Tibial nerve (tissue), 4 donors: ENCODE measurements at regions not wholly inside any gene's neighbourhood (a gene's known extent, or its start where the extent isn't known, plus 50 kb on each side); places are given as distances from the start of the nearest gene placed in this dataset.

Experiments
- DNase-seq, 2 donors: peaks; one replicate each; pipeline ENCODE4 v3.0.0-alpha.2; 2019; ENCODE audit warnings: low spot score in 2 of 2
- H3K27ac ChIP-seq, 4 donors: fragments of 200-600 bp; sonication (generic) in 3 of 4; one replicate each; pipeline ENCODE4 v1.5.1; 2017 to 2019; ENCODE audit warnings: mild to moderate bottlenecking in 1 of 4
- H3K27me3 ChIP-seq, 2 donors: fragments of 200-600 bp; sonication (generic) in 1 of 2; one replicate each; pipeline versions ENCODE4 v1.5.1 to v1.6.0; 2017 to 2019
- H3K36me3 ChIP-seq, 3 donors: fragments of 200-600 bp; sonication (generic); one replicate each; pipeline ENCODE4 v1.5.1; 2018 to 2019
- H3K4me1 ChIP-seq, 4 donors: fragments of 200-600 bp; sonication (generic) in 3 of 4; one replicate each; pipeline ENCODE4 v1.5.1; 2017 to 2019
- H3K4me3 ChIP-seq, 4 donors: fragments of 200-600 bp; sonication (generic) in 3 of 4; one replicate each; pipeline ENCODE4 v1.5.1; 2017 to 2019; ENCODE audit warnings: mild to moderate bottlenecking in 1 of 4, moderate library complexity in 1 of 4
- H3K9me3 ChIP-seq, 4 donors: fragments of 200-600 bp; sonication (generic) in 3 of 4; one replicate each; pipeline ENCODE4 v1.5.1; 2017 to 2019
- EP300 ChIP-seq, 2 donors: sonication (generic); formaldehyde crosslinking; IDR thresholded peaks; one replicate each; pipeline ENCODE4 v1.6.1; 2017; ENCODE audit warnings: antibody characterized with exemption in 2 of 2, mild to moderate bottlenecking in 1 of 2
- POLR2A ChIP-seq, 2 donors: fragments of 450-650 bp; IDR thresholded peaks; one replicate each; pipeline ENCODE4 v1.6.1; 2017; ENCODE audit warnings: antibody characterized with exemption in 2 of 2, mild to moderate bottlenecking in 2 of 2, moderate library complexity in 2 of 2
- WGBS, 2 donors: methylation state at CpG; one replicate each; pipeline ENCODE4 v1.1.5; 2018; 5-methylcytosine and 5-hydroxymethylcytosine counted together
- TF ChIP-seq, protein P1 (sequence below), 5 experiments: fragments of 200-600 bp in 3 of 5; fragments of 450-650 bp in 2 of 5; sonication (generic) in 3 of 5; IDR thresholded peaks; one replicate each; pipeline ENCODE4 v1.5.1; 2016 to 2019; ENCODE audit warnings: antibody characterized with exemption in 5 of 5, mild to moderate bottlenecking in 3 of 5, moderate library complexity in 2 of 5

- no peak overlapping the region for H3K4me3 ChIP-seq
- DNase-seq, result no peak
- no peak overlapping the region for H3K27ac ChIP-seq
- no peak for TF ChIP-seq EP300 (IDR thresholded peaks at IDR 0.05)
- TF ChIP-seq, protein P1, sequence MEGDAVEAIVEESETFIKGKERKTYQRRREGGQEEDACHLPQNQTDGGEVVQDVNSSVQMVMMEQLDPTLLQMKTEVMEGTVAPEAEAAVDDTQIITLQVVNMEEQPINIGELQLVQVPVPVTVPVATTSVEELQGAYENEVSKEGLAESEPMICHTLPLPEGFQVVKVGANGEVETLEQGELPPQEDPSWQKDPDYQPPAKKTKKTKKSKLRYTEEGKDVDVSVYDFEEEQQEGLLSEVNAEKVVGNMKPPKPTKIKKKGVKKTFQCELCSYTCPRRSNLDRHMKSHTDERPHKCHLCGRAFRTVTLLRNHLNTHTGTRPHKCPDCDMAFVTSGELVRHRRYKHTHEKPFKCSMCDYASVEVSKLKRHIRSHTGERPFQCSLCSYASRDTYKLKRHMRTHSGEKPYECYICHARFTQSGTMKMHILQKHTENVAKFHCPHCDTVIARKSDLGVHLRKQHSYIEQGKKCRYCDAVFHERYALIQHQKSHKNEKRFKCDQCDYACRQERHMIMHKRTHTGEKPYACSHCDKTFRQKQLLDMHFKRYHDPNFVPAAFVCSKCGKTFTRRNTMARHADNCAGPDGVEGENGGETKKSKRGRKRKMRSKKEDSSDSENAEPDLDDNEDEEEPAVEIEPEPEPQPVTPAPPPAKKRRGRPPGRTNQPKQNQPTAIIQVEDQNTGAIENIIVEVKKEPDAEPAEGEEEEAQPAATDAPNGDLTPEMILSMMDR (IDR thresholded peaks at IDR 0.05), result no peak
- TF ChIP-seq POLR2A (IDR thresholded peaks at IDR 0.05), result no peak
- no peaks in the 10 kb centered on the region for H3K4me1 ChIP-seq
- H3K9me3 ChIP-seq, result no peaks in the 10 kb centered on the region
- WGBS, 2 donors, result 91 to 95% methylated on average over 1 of the region's 1 CpG
- H3K27me3 ChIP-seq, result no peaks in the 10 kb centered on the region
- H3K36me3 ChIP-seq, result no peaks in the 10 kb centered on the region
These were observed 383.2 kb downstream of the METTL15 start for GRCh38 chr11:28491431-28491830.

- Histone ChIP-seq H3K27ac (no peak overlapping the region), H3K27me3 (no peaks in the 10 kb centered on the region), H3K4me1 (no peaks in the 10 kb centered on the region), H3K4me3 (no peak overlapping the region), H3K36me3 (no peaks in the 10 kb centered on the region), H3K9me3 (no peaks in the 10 kb centered on the region)
- TF ChIP-seq POLR2A (IDR thresholded peaks at IDR 0.05) (no peak), EP300 (IDR thresholded peaks at IDR 0.05) (no peak)
- TF ChIP-seq, protein P1 (IDR thresholded peaks at IDR 0.05), result no peak
- DNase-seq, result no peak
These were observed 382.7 kb downstream of the METTL15 start for GRCh38 chr11:28490773-28491382.

DNA sequence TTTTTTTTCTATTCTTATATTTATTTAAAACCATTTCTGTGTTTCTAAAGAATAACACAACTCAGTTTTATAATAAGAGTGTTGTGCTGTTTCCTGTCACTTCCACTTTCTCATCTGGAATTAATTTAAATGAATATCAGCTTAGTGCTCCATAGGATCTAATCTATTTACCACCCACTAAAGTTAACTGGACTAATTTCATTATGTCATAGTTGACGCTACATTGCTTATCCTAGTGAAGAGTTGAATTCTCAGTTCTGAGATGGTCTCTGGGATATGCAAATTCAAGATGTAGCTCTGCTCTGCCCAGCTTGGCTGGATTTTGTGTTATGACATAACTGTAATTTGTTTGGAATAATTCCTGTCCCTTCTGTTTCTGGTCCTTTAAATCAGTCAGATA is 380.1 kb downstream of the METTL15 start:
- no peak for TF ChIP-seq EP300 (IDR thresholded peaks at IDR 0.05)
- TF ChIP-seq POLR2A (IDR thresholded peaks at IDR 0.05), result no peak
- TF ChIP-seq, protein P1 (IDR thresholded peaks at IDR 0.05), result no peak
- Histone ChIP-seq H3K9me3 (no peaks in the 10 kb centered on the region), H3K27ac (no peak overlapping the region), H3K27me3 (no peaks in the 10 kb centered on the region), H3K4me1 (no peaks in the 10 kb centered on the region), H3K36me3 (no peaks in the 10 kb centered on the region), H3K4me3 (no peak overlapping the region)
- DNase-seq, result no peak
- WGBS, 2 donors, result 29 to 72% methylated on average over 1 of the region's 1 CpG

- TF ChIP-seq, protein P1 (IDR thresholded peaks at IDR 0.05), result no peak
- TF ChIP-seq EP300 (IDR thresholded peaks at IDR 0.05) (no peak), POLR2A (IDR thresholded peaks at IDR 0.05) (no peak)
- Histone ChIP-seq H3K36me3 (no peaks in the 10 kb centered on the region), H3K27ac (no peak overlapping the region), H3K4me1 (no peaks in the 10 kb centered on the region), H3K27me3 (no peaks in the 10 kb centered on the region), H3K4me3 (no peak overlapping the region), H3K9me3 (no peaks in the 10 kb centered on the region)
- no peak for DNase-seq
- WGBS, 2 donors, result 75 to 83% methylated on average over 7 of the region's 7 CpGs
These were observed 375.1 kb downstream of the METTL15 start for GRCh38 chr11:28483072-28483867.

DNA sequence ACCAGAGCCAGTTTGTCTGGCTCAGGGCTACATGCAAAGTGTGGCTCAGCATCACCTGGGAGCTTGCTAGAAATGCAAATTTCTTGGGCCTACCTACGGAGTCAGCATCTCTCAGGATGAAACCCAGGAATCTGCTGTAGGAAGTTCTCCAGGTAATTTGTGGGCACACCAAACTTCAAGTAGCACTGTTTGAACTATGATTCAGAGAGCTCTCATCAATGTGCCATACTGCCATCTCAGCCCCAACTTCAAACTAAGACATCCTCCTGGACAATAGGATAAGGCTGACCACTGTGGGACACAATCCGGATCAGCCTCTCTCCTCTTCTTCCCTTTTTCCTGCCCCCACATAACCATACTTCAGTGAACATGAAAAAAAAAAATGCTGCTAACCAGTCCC is 374.5 kb downstream of the METTL15 start:
- Histone ChIP-seq H3K27me3 (no peaks in the 10 kb centered on the region), H3K4me3 (no peak overlapping the region), H3K36me3 (no peaks in the 10 kb centered on the region), H3K9me3 (no peaks in the 10 kb centered on the region), H3K4me1 (no peaks in the 10 kb centered on the region), H3K27ac (no peak overlapping the region)
- WGBS, 2 donors, result 91 to 92% methylated on average over 2 of the region's 2 CpGs
- no peak for TF ChIP-seq POLR2A (IDR thresholded peaks at IDR 0.05)
- TF ChIP-seq, protein P1 (IDR thresholded peaks at IDR 0.05), result no peak
- TF ChIP-seq EP300 (IDR thresholded peaks at IDR 0.05), result no peak
- no peak for DNase-seq
